Iris pigment epithelial cell (primary cell): ENCODE measurements at regions not wholly inside any gene's neighbourhood (a gene's known extent, or its start where the extent isn't known, plus 50 kb on each side); places are given as distances from the start of the nearest gene placed in this dataset.
"Not testable (repeated sequence)": the region's sequence is repeated elsewhere in the genome, so short reads cannot be mapped to it uniquely, and the experiment has no call there.

Experiments
- DNase-seq: peaks from one replicate; pipeline ENCODE4 v3.0.0-alpha.2; 2011; ENCODE audit warnings: low read depth

DNA sequence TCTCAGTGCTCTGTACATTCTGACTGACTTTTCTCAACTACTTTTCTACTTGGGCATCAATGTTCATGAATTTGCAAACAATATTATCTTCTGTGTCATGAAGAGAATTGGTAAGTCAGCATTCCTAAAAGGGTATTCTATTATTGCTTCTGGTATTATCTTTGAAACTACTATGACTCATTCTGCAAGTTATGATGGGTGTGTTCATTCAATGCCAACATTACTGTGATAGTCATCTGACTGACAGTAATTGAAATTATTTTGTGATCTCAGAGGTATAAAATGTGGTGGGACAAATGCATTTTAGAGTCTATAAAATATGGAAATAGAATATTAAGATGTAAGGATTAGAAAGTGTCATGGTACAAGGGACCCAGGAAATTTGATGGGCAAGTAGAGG lies 736.0 kb upstream of the CELF4 start:
- DNase-seq = peak; percentile 1

DNA sequence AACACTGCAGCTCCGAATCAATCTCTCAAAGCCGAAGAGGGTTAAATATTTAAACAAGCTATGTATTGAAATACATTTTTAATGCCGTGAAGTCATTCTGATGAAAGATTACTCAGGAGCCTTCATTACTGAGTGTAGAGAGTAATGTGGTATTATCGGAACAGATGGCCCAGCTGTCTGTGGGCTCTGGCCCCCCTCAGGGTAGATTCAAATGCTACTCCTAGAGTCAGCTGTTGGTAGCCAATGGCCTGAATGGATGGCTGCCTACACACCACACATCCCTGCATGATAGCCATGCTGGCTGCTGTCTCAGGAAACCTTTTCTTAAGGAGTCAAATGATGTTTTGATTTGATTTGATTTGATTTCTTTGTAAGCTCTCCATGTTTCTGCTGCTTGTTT lies 732.3 kb upstream of the CELF4 start:
- DNase-seq = no peak

DNA sequence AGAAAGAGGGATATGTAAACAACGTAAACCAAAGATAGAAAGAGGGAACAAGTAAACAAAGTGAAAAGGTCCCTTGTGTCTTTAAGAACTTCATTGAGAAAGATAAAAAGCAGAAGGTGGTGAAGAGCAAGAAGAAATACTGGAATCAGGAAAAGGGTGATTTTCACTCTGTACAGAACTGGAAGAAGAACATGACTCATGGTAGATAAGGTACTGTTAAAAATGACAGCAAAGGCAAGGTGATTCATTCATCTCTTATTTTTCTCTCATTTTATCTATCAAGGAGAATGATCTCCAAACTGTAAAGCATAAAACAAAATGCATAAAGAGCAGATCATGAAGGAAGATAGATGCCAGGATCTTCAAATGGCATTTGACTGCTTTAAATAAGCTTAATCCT lies 724.6 kb upstream of the CELF4 start:
- no peak for DNase-seq

DNA sequence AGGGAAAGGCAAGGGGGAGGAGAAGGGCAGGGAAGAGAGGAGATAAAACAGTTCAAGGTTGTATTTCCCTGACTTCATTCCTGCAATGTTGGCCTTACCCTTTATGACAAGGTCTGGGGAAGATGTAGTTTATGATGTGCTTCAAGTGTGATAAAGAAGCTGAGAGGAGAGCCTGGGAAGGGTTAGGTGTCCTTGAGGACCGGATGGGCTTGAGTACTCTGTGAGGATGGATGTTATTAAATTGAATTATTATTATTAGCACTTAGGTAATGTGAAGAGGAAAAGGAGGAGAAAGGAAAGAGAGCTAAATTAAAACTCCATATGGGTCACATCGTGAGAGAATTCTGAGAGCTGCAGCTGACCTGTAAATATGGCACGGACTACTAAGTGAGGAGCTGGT lies 719.4 kb upstream of the CELF4 start:
- no peak for DNase-seq

DNA sequence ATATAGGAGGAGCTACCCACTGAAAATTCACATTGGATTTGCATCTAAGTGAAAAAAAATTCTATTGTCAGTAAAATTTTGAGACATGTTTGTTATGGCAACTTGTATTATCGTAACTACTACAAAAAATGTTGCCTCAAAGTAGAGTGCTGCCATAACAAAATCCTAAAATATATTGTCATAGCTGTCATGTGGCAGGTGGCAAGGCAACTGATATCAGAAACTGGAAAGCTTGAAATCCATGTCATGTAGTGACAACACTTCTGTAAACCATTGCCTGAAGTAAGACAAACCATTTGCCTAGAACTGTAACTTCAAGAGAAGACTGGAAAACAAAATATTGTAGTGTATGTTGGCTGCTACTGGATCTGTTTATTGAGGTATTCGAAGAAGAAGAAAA lies 697.5 kb upstream of the CELF4 start:
- DNase-seq = no peak

DNA sequence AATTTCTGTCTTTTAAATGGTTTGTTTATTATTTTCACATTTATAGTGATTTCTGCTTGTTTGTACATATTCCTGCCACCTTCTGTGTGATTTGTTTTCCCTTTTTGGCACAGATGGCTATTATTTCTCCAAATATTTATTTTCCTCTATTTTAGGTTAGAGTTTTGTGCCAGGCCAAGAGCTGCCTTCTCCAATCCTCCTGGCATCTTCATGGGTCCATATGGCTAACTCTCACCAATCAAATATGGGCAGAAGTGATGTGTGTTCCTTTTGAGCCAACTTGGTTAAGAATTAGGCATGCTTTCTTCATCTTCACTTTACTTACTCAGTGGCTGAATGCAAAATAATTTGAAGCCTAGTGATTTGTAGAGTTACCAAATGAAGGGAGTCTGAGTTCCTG lies 697.1 kb upstream of the CELF4 start:
- DNase-seq = no peak

DNA sequence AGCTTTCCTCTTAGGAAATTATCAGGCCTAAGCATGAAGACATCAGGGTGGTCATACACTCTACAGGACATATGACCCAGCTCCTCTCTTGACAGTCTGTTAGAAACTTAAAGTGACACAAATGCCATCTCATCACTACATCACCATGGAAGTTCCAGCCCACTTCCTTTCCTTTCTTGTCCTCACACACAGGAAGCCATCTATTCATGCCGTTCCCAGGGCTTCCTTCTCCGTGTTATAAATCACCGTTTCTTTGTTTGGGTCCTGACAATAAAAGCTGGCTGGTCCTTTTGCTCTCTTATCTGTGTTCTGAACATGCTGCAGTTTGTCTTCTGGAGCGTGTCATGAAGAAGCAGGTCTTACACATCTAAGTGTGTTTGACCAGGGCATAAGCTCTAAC lies 692.1 kb upstream of the CELF4 start:
- no peak for DNase-seq

DNA sequence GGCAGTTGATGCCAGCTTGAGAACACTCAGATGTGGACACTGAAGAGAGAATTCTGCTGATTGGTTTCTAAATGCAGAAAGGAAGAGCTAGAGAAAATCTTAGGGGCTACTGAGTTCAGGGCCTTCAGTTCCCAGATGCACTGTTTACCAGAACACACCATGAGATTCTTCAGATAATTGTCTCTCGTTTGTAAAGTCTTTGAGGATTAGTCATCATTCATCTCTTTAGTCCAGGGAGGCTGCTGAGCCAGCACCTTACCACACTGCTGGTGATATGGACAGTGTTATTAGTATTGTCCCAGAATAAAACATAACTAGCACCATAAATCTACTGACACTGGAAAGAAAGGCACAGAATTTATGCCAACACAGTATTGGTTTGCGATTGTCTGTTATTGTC lies 690.8 kb upstream of the CELF4 start:
- DNase-seq = no peak

DNA sequence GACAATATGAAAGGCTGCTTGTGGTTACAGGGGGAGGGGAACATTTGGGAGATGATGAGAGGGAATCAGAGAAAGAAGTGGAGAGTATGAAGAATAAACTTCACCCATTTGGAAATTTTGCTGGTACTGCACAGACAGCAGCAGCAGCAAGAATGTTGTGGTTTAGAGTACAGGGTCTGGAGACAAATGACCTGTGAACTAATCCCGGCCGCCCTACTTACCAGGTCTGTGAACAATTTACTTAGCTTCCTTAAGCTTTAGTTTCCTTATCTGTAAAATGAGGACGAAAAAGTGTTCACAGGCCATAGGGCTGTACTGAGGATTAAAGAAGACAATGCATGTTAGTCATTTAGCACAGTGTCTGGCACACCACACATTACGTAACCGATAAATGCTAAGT lies 685.4 kb upstream of the CELF4 start:
- peak; percentile 18 for DNase-seq

DNA sequence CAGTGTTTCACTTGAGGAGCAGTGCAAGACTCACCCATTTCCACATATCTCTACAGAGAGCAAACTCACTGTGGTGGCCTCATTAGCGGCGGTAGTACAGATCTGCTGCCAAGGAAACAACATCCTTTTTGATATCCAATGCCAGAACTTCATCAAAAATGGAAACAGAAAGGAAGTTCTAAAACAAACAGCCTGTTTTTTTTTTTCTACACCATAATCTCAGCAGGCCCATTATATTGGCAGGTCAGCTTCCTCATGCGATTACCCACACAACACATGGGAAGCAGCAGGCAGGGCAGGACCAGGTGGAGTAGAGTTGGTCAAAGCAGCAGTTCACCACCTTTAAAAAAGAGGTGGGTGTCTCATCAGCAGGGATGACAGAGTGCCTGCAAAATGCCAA lies 678.9 kb upstream of the CELF4 start:
- no peak for DNase-seq

DNA sequence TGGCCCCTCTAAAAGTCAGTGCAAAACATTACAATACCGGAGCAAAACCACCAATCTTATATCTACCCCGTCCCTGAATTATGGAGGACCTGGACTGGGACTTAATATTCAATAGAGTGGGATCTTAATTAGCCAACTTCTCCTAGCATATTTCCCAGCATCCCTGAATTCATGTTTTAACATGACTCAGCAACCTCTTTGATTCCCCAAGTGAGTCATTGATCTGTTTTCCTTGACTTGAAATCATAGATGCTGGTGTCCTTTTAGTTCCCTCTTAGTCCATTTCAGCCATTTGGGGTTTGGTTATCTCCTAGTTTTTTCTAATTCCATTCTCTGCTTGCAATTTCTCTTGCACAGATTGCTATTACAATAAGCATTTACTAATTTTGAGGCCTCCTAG lies 677.7 kb upstream of the CELF4 start:
- no peak for DNase-seq

DNA sequence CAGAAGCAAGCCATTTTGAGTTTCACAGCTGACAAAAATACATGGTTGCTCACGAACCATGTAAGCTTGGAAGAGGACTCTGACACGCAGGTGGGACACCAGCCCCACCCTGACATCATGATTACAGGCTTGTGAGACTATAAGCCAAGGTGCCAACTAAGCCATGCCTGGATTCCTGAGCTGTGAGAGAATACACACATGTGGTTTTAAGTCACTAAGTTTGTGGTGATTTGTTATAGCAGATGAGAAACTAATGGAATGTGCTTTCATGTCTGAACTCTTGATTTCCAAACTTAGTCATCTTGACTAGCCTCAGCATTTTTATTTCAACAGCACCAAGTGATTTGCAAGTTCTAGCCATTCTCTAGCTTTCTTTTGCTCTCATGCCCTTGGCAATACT lies 676.1 kb upstream of the CELF4 start:
- peak; percentile 53 for DNase-seq

DNA sequence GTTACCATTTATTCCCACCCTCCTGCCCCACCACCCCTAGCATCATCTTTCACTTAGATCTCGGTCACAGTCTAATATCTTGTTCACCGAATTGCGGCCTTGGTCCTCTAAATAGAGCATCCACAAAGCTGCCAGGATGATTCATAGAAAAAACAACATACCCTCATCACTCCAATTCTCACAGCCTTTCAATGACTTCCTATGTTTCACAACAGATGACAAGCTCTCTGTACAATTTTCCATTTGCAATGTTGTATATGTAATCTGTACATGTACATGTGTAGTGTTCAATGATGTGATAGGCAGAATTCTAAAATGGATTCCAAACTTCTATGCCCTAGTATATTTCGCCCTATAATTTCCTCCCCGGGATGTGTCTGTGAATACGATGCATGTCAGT lies 675.6 kb upstream of the CELF4 start:
- DNase-seq = peak; percentile 20

DNA sequence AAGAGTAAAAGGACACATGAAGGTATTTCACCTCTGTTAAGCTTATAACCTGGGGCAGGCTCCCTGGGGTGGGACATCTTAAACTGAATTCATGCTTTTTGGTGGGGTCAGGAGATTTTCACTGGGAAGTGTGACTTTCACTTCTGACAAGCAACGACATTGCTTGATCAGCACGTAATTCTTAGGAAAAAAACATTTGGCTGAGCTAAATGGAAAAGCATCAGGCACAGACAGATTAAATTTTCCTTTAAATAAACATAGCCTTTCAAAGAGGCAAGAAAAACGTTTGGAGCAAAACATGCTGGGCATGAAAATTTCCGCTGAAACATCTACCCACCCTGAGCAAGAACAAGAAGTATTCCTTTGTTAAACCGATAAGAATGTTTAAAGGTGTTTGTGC lies 674.0 kb upstream of the CELF4 start:
- DNase-seq = no peak

DNA sequence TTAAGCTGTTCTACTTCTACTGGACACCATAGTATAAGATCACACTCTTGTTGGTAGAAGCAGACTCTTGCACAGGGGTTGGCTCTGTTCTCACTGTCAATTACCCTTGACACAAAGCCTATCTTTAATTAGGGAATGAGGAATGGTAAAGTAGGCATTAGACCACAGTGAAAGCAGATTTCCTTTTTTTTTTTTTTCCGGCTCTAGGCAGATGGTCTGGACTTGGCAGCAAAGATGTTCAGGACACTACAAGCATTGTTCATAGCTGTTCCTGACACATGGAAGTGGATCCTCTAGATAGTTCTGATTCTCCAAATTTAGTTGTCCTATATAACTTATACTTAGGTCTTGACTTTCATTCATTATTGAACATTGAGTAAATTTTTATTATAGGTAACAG lies 672.2 kb upstream of the CELF4 start:
- no peak for DNase-seq

DNA sequence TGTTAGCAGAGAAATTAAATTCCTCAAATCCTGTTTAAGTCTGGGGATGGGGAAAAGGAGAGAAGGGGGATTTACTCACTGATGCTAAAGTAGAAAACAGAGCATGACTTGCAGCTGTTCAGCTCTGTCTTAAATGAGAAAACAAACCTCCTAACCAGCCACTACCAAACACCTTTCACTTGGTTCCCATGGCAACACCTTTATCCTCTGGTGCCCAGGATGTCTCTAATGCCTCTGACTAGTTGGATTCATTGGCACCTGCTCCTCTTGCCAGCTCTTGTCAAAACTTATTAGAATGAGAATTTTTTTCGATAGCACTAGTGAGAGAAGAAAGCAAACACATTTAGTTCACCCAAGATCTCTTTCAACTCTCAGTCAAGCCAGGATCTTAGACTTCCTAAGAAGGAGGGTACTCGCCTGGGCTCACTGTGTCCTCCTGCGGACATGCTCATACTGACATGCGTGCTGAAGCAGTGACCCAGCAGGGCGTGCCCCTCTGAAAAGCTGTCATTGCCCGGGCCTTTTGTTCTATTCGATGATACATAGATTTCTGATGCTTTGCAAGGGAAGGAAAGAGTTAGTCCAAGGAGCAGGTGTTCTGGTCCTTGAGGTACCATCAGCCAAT lies 656.0 kb upstream of the CELF4 start:
- no peak for DNase-seq

DNA sequence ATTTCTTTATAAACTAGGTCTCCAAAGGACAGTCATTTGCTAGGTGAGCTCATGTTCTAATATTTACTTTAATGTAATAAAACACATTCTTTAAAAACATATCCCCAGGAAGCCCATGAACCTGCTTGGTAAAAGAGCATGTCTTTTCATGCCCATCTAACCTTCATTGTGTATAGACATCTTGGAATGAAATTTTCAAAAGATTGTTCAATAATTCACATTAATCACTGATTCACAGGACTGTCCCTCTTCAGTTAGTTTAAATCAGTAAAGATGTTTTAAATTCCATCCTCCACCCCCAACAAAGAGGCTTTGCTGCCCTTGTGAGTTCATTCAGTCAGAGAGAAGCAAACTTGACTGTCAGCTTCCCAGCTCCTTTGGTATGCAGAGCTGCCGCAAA lies 633.4 kb upstream of the CELF4 start:
- DNase-seq = no peak

DNA sequence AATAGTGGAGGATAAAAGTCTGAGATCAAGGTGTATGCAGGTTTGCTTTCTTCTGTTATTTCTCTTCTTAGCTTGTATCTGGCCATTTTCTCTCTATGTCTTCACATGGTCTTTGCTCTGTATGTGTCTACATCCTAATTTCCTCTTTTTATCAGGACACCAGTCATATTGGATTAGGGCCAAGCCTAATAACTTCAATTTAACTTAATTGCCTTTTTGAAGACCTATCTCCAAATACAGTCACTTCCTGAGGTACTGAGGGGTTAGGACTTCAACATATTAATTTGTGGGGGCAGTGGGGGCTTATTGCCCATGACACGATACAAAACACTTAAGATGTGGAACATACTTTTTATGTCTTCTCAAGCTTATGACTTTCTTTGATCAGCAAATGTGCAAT lies 632.9 kb upstream of the CELF4 start:
- no peak for DNase-seq

DNA sequence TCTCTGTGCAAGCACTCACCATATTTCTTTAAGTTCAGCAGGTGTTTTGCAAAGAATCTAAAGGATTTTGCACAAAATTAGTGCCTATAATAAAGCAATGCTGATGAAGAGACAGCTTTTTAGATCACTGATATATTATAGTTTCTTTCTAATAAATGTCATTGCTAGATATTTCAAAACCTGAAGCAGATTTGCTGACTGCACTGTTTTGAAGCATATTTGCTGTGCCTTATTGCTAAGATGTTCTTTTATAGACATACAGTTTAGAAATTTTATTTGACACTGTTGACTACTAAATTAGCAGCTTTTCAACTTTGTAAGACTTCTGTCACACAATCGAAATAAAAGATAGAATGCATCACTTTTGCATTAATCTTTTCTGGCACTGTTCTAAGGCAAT lies 620.9 kb upstream of the CELF4 start:
- DNase-seq = no peak

DNA sequence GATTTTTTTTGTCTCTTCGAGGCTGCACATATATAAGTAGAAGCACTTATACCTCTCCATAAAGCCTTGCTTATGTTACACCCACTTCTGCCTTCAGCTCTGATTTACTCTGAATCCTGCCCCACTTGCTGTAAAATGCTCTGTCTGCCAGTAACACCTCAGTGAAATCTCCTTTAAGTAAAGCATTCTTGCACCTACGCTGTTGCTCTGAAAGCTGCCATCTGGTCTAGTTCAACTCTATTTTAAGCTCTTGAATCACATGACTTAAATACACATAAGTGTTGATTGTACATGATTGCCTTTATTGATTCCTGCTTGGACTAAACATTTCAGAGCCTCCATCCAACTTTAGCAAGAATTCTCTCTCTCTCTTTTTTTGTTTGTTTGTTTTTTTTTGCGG lies 609.0 kb upstream of the CELF4 start:
- DNase-seq = no peak

DNA sequence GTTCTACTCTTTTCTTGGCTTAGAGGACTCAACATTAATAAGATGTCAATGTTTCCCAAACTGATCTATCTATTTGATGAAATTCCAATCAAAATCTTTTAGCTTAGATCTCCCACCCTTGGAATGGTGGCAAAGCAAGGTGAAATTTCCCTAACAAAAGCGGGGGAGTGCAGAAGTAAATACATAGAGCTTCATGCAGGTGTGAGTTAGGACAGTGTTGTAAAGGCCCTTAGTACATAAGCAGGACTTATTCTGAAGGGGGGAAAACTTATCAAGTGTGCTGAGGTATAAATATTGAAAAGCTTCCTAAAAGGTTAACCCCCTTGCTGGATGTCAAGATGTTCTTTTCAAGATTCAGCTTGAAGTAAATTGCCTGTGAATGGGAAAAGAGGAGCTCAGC lies 608.6 kb upstream of the CELF4 start:
- no peak for DNase-seq

DNA sequence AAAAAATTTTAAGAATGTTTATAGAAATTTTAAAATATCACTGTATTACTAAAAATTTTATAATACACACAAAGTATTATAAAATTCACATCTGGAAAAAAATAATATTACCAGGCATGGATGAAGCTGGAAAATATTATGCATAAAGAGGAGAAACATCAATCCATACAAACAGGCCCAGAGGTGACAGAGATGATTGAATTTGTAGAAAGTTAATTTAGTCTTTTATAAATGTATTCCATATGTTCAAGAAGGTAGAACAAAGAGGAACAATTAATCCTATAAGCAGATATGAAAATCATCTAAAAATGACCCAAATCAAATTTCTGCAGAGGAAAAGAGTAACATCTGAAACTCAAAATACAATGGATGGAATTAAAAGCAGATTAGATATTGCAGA lies 605.2 kb upstream of the CELF4 start:
- DNase-seq = no peak

DNA sequence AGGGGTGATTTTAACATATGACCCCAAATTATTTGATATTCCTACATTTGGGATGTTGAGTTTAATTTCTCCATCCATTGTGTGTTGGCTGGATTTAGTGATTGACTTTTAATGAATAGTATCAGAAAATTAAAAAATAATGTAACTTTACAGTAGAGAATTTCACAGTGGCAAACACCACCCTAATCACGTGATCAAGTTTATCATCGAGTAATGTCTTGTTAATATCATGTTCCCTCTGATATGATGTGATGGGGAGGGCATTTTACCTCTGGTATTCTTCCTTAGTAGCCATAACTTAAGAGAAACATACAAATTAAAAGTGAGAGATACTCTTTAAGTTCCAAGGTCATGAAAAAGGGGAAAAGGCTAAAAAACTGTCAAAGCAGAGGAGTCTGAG lies 602.0 kb upstream of the CELF4 start:
- DNase-seq = no peak

DNA sequence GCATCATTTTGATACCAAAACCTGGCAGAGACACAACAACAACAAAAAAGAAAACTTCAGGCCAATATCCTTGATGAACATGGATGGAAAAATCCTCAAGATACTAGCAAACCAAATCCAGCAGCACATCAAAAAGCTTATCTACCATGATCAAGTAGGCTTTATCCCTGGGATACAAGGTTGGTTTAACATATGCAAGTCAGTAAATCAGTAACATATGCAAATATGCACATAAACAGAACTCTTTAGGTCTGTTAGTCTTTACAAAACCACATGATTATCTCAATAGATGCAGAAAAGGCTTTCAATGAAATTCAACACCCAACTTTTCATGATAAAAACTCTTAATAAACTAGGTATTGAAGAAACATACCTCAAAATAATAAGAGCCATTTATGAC lies 587.5 kb upstream of the CELF4 start:
- not testable (repeated sequence) for DNase-seq

DNA sequence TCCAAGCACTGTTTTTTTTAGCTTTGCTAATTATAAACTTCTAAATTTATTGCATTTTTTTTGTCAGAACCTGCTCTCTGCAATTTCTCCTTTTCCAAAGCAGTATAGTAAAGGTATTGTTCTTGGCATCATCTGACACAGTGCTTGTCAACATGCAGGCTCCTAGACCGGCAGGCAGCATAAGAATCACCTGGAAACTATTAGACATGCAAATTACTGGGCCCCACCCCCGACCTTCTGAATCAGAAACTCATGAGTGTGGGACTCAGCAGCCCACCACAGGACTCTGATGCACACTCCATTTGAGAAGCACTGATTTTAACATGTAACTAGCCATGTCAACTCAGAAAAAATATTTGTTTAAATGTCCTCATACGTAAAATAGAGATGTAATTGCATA lies 551.1 kb upstream of the CELF4 start:
- no peak for DNase-seq
